ENCODE measurements at regions not wholly inside any gene's neighbourhood (a gene's known extent, or its start where the extent isn't known, plus 50 kb on each side); places are given as distances from the start of the nearest gene placed in this dataset.

DNA sequence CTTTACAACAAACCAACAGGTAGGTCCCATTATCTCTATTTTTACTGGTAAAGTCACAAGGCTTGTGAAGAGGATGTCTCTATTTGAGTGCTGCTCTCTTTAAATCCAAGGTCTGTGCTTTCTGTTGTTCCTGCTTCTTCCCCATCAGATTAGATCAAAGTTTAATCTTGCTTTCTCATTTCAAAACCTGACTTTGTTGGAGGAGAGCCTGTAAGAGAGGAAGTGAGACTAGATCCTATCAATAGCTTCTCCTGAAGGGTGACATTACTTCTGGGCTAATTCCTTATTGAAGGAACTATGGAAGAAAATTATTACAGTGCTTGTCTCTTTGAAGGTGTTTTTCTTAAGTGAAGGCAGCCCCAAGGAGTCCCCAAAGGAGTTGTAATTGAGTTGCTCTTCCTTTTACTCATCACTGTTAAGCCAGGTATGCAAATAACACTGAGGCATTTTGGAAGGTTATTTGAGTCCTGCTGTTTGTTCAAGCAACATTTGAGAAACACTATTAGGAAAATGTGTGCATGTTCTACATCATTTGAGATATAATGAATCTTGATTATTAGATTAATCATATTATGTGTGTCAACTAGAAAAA is 146.2 kb upstream of the MBL2 start:
- no peak for TF ChIP-seq GATA3 (IDR thresholded peaks at IDR 0.05; ENCODE audit: low read depth, low read length)
- TF ChIP-seq GATA2 (IDR thresholded peaks at IDR 0.05; ENCODE audit: low read depth, low read length): no peak

DNA sequence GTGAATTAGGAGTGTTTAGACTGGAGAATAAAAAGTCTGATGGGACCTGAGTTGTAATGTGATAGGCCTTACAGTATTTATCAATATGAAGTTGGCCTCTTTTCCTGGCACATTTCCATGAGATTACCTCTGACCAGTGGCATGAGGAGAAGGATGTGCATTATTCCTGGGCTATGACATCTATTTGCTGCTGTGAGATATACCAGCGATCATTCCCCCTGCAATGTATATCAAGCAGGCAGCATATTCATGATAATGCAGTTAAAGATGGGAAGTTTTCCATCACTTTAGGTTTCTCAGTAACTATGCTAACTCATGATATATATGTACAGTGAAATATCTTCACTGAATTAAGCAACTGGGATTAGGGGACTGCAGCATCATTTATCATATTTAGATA is 142.8 kb upstream of the MBL2 start:
- no peak for TF ChIP-seq GATA3 (IDR thresholded peaks at IDR 0.05; ENCODE audit: low read depth, low read length)
- no peak for TF ChIP-seq GATA2 (IDR thresholded peaks at IDR 0.05; ENCODE audit: low read depth, low read length)

DNA sequence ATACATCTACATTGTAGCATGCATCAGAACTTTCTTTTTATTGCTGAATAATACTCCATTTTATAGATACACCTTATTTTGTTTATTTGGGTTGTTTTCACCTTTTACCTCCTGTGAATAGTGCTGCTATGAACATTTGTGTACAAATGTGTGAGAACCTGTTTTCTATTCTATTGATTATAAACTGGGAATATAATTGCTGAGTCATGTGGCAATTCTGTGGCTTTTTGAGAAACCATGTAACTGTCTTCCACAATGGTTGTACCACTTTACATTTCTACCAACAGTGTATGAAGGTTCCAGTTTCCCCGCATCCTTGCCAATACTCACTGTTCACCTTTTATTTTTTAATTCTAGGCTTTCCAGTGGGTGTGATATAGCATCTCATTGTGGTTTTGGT is 138.6 kb upstream of the MBL2 start:
- TF ChIP-seq GATA3 (IDR thresholded peaks at IDR 0.05; ENCODE audit: low read depth, low read length) (no peak), GATA2 (IDR thresholded peaks at IDR 0.05; ENCODE audit: low read depth, low read length) (no peak)

DNA sequence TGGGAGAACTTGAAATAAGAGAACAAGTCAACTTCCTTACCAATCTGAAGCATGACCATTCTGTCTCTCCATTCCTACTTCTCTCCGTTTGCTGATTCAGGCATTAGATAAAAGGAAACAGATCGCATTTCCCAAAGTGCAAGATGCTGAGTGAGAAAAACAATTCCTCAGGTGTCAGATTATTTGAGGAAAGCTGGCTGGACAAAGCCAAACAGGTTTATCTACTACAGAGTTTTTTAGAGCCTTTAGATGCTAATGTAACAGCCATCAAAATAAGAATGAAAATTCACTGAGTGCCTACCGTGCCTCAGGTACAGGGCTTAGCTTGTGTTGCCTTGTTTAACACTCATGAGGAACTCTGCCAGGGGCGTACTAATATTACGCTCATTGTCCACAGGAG is 135.9 kb upstream of the MBL2 start:
- TF ChIP-seq GATA2 (IDR thresholded peaks at IDR 0.05; ENCODE audit: low read depth, low read length) (no peak), GATA3 (IDR thresholded peaks at IDR 0.05; ENCODE audit: low read depth, low read length) (no peak)

DNA sequence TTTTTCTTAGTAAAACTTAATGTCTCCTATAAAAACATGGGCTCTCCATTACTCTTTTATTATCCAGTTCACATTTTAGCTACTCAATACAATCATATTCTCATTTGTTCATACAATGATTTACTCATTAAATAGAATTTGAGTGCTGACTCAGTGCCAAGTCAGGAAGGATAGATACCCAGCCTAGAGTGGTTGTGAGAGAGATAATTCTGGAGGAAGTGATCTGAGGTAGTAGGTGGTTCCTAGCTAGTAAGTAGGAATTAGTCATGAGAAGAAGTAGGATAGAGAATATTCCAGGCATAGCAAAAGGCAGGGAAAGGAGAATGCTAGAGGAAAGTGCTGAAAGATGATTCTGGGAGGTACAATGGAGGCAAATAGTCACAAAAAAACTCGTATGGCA is 133.5 kb upstream of the MBL2 start:
- no peak for TF ChIP-seq GATA3 (IDR thresholded peaks at IDR 0.05; ENCODE audit: low read depth, low read length)
- no peak for TF ChIP-seq GATA2 (IDR thresholded peaks at IDR 0.05; ENCODE audit: low read depth, low read length)

DNA sequence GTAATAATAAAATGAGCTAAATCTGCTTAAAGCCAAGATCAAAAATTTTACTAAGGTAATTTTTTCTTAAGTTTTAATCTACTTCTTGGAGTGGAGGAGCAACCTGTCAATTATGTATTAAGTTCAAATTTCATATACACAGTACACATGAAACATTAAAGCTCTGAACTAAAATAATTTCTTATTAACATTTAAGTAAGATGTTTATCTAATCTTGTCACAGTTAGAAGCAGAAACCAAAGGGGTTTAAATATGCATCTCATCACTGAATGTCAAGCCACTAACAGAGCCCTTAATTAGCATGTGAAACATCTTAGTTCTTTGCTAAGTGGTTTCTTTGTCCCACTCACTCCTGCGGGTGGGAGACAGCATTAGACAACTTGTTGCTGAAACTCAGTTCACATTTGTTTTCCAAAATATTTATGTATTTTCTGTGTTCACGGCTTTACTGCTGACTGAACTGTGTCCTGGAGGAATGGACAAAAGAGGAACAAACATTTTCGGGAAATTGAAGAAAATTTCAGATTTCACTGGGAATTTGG is 130.9 kb upstream of the MBL2 start:
- TF ChIP-seq GATA2 (IDR thresholded peaks at IDR 0.05; ENCODE audit: low read depth, low read length): no peak
- TF ChIP-seq GATA3 (IDR thresholded peaks at IDR 0.05; ENCODE audit: low read depth, low read length): no peak

DNA sequence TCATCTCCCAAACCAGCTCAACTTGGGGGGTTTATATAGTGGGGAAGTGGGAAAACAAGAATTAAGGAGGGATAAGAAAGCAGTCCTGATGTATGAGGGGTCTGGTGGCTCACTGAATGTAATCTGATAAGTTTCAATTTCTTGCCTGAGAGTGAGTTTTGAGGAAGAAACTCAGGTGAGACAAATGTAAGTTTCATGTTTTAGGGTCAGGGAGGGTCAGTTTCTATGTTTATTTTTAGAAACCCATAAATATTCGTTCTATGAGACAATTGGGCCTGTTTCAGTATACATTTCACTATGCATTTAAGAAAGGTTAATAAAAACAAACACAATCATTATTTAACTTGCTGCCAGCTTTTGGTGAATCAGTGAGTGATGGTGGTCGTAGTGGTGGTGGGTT is 128.0 kb upstream of the MBL2 start:
- no peak for TF ChIP-seq GATA3 (IDR thresholded peaks at IDR 0.05; ENCODE audit: low read depth, low read length)
- no peak for TF ChIP-seq GATA2 (IDR thresholded peaks at IDR 0.05; ENCODE audit: low read depth, low read length)

DNA sequence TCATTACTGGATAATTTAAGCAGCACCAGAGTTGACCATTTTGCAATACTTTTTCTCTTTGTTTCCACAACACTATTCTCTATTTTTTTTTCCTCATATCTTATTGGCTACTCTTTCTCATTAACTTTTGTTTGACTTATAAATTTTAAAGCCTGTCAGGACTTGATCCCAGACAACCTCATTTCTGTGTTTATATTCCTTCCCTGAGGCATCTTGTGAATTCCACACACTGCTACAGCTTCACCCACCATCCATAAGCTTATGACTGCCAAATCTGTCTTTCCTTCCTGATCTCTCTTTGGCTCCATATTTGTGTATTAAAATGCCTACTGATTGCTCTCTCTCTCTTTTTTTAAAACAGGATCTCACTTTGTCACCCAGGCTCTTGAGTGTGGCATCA is 124.6 kb upstream of the MBL2 start:
- TF ChIP-seq GATA2 (IDR thresholded peaks at IDR 0.05; ENCODE audit: low read depth, low read length): no peak
- no peak for TF ChIP-seq GATA3 (IDR thresholded peaks at IDR 0.05; ENCODE audit: low read depth, low read length)

DNA sequence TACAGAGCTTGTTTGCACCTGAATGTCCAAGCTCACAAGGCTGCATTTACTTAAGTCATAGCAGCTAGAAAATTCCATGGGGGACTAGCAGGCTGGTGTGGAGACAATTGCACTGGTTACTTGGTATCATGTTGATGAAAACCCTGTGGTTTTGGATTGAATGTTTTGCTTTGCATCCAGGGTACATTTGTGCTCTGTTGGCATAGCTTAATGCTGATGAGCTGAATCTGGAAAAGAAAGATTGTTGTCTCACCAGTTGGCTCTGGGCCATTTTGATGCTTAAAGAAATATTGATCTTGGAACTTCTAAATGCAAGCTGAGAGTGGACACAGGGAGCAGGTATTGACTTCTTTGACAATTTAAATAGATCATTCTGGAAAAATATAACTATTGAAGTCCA is 122.5 kb upstream of the MBL2 start:
- no peak for TF ChIP-seq GATA2 (IDR thresholded peaks at IDR 0.05; ENCODE audit: low read depth, low read length)
- TF ChIP-seq GATA3 (IDR thresholded peaks at IDR 0.05; ENCODE audit: low read depth, low read length): no peak

DNA sequence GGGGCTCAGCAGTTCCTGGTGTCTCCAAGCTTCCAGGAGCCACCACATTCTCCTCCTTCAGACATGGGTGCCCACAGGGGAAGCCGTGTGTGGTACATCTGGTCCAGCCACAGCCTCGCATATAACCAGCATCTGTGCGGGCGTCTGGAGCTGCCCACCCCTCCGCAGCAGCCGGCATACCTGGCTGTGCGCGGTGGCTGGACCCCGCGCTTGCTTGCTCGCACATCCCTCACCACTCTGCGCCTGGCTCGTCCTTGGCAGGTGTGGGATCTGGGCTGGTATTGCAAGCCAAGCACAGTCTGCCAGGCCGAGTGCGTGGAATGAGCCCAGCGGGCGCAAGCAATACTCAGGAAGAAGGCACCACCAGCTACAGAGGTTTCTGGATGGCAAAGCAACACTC is 117.7 kb upstream of the MBL2 start:
- no peak for TF ChIP-seq GATA3 (IDR thresholded peaks at IDR 0.05; ENCODE audit: low read depth, low read length)
- no peak for TF ChIP-seq GATA2 (IDR thresholded peaks at IDR 0.05; ENCODE audit: low read depth, low read length)

DNA sequence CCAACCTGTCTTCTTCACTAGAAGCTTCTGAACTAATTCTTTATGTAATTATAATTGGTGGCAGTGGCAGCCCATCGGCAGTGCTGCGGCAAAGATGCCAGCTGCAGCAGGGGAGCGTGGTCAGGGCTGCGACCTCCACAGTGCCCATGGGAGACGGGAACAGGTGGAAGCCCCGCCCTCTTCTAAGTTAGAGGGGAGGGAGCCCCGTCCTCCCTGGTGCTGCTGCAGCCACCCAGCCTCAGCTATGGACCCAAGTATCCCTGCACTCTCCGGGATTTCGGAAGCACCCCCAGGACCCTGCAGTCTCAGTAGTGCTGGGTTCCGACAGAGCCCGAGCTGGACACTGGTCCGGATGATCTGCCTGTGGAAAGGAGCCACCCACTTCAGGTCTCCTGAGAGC is 117.0 kb upstream of the MBL2 start:
- no peak for TF ChIP-seq GATA2 (IDR thresholded peaks at IDR 0.05; ENCODE audit: low read depth, low read length)
- TF ChIP-seq GATA3 (IDR thresholded peaks at IDR 0.05; ENCODE audit: low read depth, low read length): no peak

DNA sequence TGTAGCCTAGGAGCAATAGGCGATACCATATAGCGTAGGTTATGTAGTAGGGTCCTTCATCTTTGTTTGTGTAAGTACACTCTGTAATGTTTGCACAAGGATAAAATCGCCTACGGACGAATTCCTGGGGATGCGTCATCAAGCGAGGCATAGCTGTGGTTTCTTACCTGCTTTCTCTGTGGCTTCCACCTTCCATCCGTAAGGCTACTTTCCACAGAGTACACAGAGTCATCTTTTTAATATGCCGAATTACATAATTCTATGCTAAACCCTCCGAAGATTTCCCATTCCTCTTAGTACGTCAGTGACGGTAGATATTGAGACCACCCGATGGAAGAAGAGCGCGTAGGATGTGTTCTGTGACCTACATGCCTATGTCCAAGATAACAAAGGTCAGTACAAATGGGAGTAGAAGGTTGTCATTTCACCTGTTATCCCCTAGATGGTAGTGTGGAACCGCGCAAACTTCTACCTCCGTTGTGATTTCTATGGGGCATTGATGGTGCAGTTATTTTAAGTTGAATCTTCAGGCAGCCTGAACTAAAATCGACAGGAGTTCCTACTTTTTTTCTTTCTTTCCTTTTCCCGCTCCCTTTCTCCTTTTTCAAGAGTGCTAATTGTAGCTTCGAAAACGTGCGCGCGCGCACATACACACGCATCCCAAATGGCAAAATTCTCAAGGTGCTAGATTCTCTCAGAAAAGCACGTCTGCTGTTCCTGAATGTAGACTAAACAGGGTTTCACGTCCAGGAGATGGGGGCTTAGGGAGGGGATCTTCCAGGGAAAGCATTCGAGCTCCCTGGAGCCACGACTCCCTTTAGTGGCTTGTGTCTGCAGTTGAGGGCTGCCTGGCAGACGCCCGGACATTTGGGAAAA is 111.7 kb upstream of the MBL2 start:
- no peak for TF ChIP-seq GATA2 (IDR thresholded peaks at IDR 0.05; ENCODE audit: low read depth, low read length)
- TF ChIP-seq GATA3 (IDR thresholded peaks at IDR 0.05; ENCODE audit: low read depth, low read length): no peak

DNA sequence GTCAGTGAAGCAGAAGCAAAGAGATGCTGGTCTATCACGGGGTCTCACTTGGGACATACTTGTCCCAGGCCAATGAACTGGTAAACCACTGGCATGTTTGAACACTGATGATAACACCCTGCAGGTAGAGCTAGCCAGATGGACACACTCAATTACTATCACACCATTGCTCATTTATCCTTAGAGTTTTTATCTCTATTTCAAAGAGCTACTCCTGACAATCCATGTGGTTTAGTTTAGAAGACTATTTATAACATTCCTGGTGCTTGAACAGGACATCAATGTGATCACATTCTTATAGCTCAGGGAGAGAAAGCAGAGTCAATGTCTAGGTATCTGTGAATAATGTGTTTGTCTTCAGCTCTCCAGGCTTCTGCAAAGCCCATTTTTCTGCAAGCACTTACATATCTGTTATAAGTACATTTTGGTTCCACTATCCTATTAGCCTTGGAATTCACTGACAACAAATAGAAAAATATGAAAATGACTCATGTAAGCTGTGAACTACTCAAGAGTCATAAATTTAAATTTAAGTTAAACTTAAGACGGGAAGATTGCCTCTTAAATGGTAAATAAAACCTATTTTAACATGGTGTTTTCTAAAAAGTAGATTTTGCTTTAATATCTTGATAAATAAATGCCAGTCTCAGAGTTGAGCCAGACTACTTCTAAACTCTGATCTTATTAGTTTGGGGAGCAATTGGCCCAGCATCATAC is 106.7 kb upstream of the MBL2 start:
- no peak for TF ChIP-seq GATA3 (IDR thresholded peaks at IDR 0.05; ENCODE audit: low read depth, low read length)
- no peak for TF ChIP-seq GATA2 (IDR thresholded peaks at IDR 0.05; ENCODE audit: low read depth, low read length)

DNA sequence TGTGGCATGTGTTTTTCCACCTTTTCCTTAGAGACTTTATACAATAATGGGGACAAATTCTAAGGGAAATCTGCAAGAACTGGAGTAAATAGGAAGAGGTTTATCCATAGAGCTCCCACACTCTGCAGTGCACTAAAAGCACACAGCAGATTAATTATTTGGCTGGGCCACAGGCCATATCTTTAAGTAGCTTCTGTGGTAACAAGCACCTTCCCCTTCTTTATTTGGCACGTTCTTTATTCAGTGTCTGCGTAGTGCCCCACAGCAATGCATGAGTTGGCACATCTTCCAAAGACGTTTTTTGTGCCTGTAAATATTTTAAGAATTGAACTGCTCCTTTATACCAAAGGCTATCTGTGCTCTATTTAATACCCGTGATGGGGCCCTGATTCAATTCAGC is 104.9 kb upstream of the MBL2 start:
- TF ChIP-seq GATA2 (IDR thresholded peaks at IDR 0.05; ENCODE audit: low read depth, low read length): no peak
- TF ChIP-seq GATA3 (IDR thresholded peaks at IDR 0.05; ENCODE audit: low read depth, low read length): no peak
